ENCODE measurements at regions not wholly inside any gene's neighbourhood (a gene's known extent, or its start where the extent isn't known, plus 50 kb on each side); places are given as distances from the start of the nearest gene placed in this dataset.

DNA sequence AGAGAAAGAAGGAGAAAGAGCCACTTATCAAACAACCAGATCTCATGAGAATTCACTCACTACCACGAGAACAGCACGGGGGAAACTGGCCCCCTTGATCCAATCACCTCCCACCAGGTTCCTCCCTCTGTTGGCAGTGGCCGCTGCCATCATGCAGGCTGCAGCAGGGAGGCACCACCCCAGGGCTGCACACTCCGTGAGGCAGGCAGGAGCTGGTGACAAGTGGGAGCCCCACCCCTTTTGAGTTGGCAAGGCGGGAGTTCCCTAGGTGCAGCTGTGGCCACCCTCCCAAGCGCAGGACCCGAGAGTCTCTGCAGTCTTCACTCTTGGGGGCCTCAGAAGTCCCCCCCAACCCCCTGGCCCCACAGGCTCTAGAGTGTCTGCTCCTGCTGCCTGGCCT lies 83.9 kb upstream of the GJB5 start:
- no peak for DNase-seq

GRCh38 chr1:34671887-34672286 lies 83.0 kb upstream of the GJB5 start:
- no peak for DNase-seq

DNA sequence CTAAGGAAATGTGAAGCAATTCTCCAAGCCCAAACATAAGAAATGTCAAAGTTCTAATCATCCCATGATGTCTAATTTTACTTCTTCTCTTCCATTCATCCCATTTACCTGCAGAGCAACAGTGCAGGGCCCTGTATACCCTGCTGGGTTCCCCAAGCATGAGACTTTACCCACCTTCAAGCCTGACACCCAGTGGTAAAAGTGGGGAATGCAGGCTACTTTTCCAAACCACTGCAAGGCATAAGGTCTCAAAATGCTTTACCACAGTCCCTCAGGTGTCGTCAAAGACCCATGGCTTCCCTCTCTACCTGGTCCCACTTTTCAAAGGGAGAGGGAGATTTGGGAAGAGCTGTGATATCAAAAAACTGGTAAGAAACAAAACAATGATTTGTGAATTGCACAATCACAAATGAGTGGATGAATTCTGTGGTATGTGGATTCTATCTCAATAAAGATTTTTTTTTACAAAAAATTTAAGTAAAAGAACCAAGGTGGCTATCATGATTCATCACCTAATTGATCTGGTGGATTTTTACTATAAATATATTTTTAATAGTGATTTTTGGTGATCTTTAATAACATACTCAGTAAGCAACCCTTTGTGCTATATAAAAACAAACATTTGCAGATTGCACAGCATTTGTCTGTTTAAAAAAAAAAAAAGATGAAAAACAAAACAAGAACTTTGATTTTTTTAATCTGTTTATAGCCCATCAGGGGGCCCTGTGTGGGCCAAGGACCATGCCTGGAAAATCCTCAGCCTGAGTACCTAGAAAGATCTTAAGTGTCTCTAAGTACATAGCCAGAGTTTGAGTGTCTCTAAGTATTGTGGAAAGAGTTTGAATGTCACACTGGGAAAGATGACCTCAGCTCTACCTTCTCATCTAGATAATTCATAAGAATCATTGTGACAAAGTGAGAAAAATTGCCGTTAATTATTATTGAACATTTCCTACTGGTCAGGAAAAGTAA lies 73.1 kb upstream of the GJB5 start:
- peak; percentile 52 for DNase-seq

DNA sequence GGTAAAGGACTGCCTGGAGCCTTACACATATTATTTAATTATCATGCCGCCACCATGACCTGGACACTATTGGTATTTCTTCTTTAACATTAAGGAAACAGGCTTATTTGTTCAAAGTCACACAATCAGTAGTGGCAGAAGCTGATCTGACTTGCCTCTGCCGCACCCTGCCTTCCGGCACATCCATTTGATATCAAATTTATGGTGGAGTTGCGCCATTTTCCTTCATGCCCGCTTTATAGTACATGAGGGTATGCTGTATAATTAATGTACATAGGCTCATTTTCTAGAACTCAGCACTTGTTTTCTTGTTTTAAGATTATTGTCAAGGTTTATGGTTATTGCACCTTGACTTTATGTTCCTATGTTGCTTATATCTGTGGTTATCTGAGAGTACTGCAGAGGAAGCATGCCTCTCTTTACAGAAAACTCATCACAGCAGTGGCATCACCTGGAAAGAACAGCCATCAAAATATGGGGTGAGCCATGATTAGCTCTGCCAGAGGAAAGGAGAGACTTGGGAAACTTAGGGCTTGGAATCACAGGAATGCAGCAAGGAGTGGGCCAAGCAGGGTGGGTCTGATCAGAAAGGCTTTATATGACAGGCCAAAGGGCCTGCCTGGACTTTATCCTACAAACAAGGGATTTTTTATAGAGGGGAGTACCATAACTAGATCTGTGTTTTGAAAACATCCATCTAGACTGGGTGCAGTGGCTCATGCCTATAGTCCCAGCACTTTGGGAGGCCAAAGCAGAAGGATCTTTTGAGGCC lies 72.2 kb upstream of the GJB5 start:
- DNase-seq: no peak

- DNase-seq: no peak
Measured at GRCh38 chr1:34683616-34684015, 71.2 kb upstream of the GJB5 start.

GRCh38 chr1:34684266-34684665 lies 70.6 kb upstream of the GJB5 start:
- DNase-seq: no peak

DNA sequence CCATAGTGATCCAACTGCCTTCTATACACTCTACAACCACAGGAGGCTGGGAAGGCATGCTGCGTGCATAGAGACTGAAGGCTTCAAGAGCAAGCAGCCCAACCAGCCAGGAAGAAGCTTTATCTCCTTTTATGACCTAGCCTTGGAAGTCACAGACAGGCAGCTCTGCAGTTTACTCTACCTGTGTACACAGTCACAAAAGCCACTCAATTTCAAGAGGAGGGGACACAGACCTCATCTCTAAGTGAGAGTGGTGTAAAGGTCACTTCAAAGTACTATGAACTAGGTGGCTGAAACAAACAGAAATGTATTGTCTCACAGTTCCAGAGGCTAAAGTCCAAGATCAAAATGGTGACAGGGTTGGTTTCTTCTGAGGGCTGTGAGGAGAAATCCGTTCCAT lies 69.6 kb upstream of the GJB5 start:
- DNase-seq: no peak

GRCh38 chr1:34686531-34686930 lies 68.3 kb upstream of the GJB5 start:
- DNase-seq: no peak

GRCh38 chr1:34688006-34688741 lies 66.7 kb upstream of the GJB5 start:
- DNase-seq: no peak

- no peak for DNase-seq
Measured at GRCh38 chr1:34690269-34690668, 64.6 kb upstream of the GJB5 start.

GRCh38 chr1:34693081-34693480 lies 61.8 kb upstream of the GJB5 start:
- no peak for DNase-seq

DNA sequence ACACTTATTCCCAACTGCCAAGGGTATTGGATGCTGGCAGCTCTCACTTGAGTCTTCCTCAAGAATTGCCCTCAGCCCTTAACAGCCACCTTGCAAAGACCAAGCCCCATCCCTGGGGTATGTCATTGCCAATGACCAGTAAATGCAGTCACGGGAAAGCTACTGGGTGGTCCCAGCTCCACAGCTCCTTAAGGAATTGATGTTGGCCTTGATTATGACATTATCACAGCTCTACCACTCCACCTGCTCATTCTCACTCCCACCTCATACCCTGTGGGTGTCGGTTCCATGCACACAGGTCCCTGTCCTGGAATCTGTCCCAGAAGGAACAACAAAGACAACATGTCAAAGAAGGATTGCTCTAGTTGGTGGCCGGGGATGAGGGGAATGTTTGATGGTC lies 60.5 kb upstream of the GJB5 start:
- no peak for DNase-seq

GRCh38 chr1:34695580-34695979 lies 59.3 kb upstream of the GJB5 start:
- peak; percentile 25 for DNase-seq

GRCh38 chr1:34696230-34696629 lies 58.6 kb upstream of the GJB5 start:
- DNase-seq: no peak

DNA sequence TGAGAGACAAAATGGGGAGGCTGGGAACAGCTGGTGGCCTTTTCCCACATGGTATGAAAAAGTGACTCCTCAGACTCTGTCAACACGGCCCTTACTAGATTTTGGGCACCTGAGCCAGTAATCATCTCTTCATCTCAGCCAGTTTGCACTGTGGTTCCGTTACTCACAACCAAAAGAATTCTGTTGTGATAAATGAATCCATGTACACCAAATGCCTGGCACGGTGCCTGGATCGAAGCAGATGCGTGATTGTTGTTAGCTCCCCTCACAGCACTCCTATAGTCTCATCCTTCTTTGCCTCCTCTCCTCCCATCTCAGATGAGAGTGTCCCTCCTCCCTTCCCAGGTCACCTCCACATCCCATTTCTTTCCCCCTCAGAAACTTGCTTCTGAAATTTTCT lies 57.9 kb upstream of the GJB5 start:
- DNase-seq: no peak

- peak; percentile 50 for DNase-seq
Measured at GRCh38 chr1:34697818-34698217, 57.0 kb upstream of the GJB5 start.

DNA sequence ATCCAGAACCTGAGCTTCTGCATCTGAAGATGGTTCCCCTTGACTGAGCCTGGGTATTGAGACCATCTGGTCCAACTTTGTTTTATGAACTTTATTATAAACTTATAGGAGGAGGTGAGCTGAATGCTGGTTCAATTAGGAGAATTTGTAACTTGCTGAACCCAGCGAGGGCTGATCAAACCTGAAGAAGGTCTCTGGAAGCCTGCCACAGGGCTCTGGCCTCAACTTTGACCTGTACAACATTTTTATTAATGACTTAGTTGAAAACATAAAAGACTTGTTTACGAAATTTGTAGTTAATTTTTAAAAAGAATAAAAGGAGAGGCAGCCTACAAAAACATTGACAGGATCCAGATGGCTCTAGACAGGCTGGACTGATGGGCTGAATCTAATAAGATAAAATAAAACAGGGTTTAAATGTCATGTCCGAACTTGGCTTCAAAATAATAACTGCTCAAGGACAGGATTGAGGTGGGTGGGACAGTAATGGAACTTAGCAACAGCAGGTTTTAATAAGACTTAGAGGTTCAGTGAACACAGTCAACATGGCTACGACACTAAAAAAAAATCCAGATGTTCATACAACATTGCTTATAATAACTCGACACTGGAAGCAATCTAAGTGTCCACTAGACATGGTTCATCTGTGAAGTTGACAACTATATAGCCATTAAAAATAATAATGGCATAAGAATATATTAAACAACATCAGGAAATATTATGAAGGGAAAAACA lies 53.4 kb upstream of the GJB5 start:
- no peak for DNase-seq

Measured in NCI-H2227 treated with DMSO at 0.1 percent for 48 hours (cell line).